ENCODE measurements at regions not wholly inside any gene's neighbourhood (a gene's known extent, or its start where the extent isn't known, plus 50 kb on each side); places are given as distances from the start of the nearest gene placed in this dataset.

DNA sequence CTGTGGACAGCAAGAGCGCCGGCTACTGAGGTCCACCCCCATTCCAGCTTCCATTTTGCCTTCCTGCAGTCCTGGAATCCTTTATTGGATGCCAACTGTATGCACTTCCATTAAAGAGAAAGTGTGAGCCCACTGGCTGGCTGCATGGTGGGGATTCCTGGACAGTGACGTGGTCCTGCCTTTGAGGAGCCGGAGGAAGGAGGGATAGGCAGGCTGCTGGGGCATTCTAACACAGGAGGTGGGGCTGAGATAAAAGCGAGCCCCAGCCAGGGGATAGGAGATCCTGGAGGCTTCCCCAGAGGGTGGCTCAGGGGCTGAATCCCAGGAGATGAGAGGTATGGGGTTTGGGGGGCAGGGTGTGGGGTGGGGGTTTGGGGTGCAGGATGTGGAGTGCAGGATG, 984.7 kb downstream of the BRD1 start:
- TF ChIP-seq POLR2A (IDR thresholded peaks at IDR 0.05; ENCODE audit: low read depth, low read length) = no peak
- no peak for TF ChIP-seq POLR2AphosphoS5 (IDR thresholded peaks at IDR 0.05; ENCODE audit: low read depth, low read length)
- no peak for TF ChIP-seq SPI1 (IDR thresholded peaks at IDR 0.05; ENCODE audit: low read depth, low read length)
- no peak for TF ChIP-seq TAF1 (IDR thresholded peaks at IDR 0.05; ENCODE audit: low read depth, low read length)
- TF ChIP-seq PAX5 (IDR thresholded peaks at IDR 0.05; ENCODE audit: insufficient read depth, low read length, severe bottlenecking) = no peak
- TF ChIP-seq POU2F2 (IDR thresholded peaks at IDR 0.05; ENCODE audit: low read depth, low read length) = no peak

Data from GM12891 (cell line).